WTC11 (cell line): ENCODE measurements at regions not wholly inside any gene's neighbourhood (a gene's known extent, or its start where the extent isn't known, plus 50 kb on each side); places are given as distances from the start of the nearest gene placed in this dataset.

ENCODE experiments used
- JAZF1 ChIP-seq: fragments of 250-450 bp; sonication (Bioruptor Pico); IDR thresholded peaks from 2 replicates; pipeline ENCODE4 v1.9.0; 2021; ENCODE audit warnings: moderate library complexity, mild to moderate bottlenecking, inconsistent platforms
- SOX15 ChIP-seq: fragments of 250-450 bp; sonication (Bioruptor Pico); IDR thresholded peaks from 2 replicates; pipeline ENCODE4 v1.9.0; 2021; ENCODE audit warnings: mild to moderate bottlenecking
- TCF7 ChIP-seq: sonication (generic); formaldehyde crosslinking; IDR thresholded peaks from 2 replicates; pipeline ENCODE4 v1.8.0; 2022; ENCODE audit warnings: mild to moderate bottlenecking, low read depth, missing genetic modification reagents, moderate library complexity
- TP53 ChIP-seq: sonication (generic); formaldehyde crosslinking; IDR thresholded peaks from 2 replicates; pipeline ENCODE4 v1.8.1; 2023; ENCODE audit warnings: mild to moderate bottlenecking, missing genetic modification reagents
- TF ChIP-seq, protein P1 (sequence below): fragments of 200-600 bp; IDR thresholded peaks from 2 replicates; pipeline ENCODE4 v1.8.0; 2022; ENCODE audit warnings: antibody characterized with exemption
- TF ChIP-seq, protein P2 (sequence below): sonication (generic); formaldehyde crosslinking; IDR thresholded peaks from 2 replicates; pipeline ENCODE4 v1.8.0; 2022; ENCODE audit warnings: mild to moderate bottlenecking, missing genetic modification reagents

DNA sequence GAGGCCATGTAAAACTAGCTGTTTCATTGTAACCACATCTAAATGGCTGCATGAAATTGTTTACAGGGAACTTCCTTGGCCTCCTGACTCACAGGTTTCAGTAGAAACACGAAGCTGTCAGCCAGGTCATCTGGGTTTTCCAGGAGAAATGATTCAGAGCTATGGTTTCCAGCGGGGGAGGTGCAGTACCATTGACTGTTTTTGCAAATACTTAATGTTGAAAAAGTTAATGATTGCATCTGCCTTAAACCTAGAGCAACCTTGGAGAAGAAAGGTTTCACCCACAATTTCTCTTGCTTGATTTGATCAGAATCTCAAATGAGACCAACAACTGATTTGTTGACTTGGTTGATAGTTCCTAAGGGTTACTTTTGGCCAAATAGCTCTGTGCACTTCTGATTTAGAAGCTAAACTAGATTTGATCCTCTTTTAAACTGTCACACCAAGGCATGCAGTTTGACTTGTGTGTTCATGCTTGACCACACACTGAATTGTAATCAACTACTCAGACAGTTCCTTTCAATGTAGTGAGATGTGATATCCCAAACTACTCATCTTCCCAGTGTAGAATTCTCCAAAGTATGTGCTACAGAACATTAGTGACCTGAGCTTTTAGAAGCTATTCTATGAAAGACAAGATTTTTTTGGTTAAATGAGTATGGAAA, 193.5 kb upstream of the CHST9 start:
- no peak for TF ChIP-seq SOX15
- TF ChIP-seq, protein P1, sequence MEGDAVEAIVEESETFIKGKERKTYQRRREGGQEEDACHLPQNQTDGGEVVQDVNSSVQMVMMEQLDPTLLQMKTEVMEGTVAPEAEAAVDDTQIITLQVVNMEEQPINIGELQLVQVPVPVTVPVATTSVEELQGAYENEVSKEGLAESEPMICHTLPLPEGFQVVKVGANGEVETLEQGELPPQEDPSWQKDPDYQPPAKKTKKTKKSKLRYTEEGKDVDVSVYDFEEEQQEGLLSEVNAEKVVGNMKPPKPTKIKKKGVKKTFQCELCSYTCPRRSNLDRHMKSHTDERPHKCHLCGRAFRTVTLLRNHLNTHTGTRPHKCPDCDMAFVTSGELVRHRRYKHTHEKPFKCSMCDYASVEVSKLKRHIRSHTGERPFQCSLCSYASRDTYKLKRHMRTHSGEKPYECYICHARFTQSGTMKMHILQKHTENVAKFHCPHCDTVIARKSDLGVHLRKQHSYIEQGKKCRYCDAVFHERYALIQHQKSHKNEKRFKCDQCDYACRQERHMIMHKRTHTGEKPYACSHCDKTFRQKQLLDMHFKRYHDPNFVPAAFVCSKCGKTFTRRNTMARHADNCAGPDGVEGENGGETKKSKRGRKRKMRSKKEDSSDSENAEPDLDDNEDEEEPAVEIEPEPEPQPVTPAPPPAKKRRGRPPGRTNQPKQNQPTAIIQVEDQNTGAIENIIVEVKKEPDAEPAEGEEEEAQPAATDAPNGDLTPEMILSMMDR: no peak
- TF ChIP-seq, protein P2, sequence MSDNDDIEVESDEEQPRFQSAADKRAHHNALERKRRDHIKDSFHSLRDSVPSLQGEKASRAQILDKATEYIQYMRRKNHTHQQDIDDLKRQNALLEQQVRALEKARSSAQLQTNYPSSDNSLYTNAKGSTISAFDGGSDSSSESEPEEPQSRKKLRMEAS (CRISPR knock-in tag): no peak
- no peak for TF ChIP-seq JAZF1
- no peak for TF ChIP-seq TP53 (CRISPR knock-in tag)
- no peak for TF ChIP-seq TCF7 (CRISPR knock-in tag)
